IMR-90 (cell line): ENCODE measurements at regions not wholly inside any gene's neighbourhood (a gene's known extent, or its start where the extent isn't known, plus 50 kb on each side); places are given as distances from the start of the nearest gene placed in this dataset.

ENCODE experiments used
- ATAC-seq: fragments of 200-7000 bp; cut with Tn5 transposase; 2 replicates; pipeline ENCODE4 v1.9.1; 2020; ENCODE audit warnings: low read depth, mild to moderate bottlenecking, moderate library complexity
- BruUV-seq: library from RNA; stranded (reverse); fragments of 400-500 nt; replicated peaks from 2 replicates; lab custom pipeline; 2021; lab: Mats Ljungman, UMichigan
- CTCF ChIA-PET: fragments of 300-600 bp; formaldehyde crosslinking; extraction: SDS; loops from one replicate; lab custom pipeline; 2021; ENCODE audit warnings: antibody characterized with exemption; lab: Yijun Ruan, JAX
- POLR2A ChIA-PET: fragments of 300-600 bp; sonication (Branson Sonifier 250); formaldehyde crosslinking; loops from one replicate; lab custom pipeline; 2022; ENCODE audit warnings: antibody characterized with exemption; ENCODE audit not compliant: unreplicated experiment; lab: Charles Lee
- DNase-seq: peaks from one replicate; pipeline ENCODE4 v3.0.0; 2013
- H2AFZ ChIP-seq: replicated peaks from 2 replicates; pipeline ENCODE3; 2013; ENCODE audit warnings: low read length, mild to moderate bottlenecking; ENCODE audit not compliant: poor library complexity
- H2AK5ac ChIP-seq: 2 replicates; pipeline ENCODE4 v1.6.1; 2013; ENCODE audit warnings: low read depth, low read length, inconsistent platforms
- H2AK9ac ChIP-seq: replicated peaks from 2 replicates; pipeline ENCODE3; 2013; ENCODE audit warnings: mild to moderate bottlenecking, low read depth, low read length, moderate library complexity; ENCODE audit not compliant: poor library complexity
- H2BK120ac ChIP-seq: 2 replicates; pipeline ENCODE4 v1.6.1; 2013; ENCODE audit warnings: low read depth, low read length, inconsistent platforms
- H2BK15ac ChIP-seq: 3 replicates; pipeline ENCODE4 v1.6.1; 2013; ENCODE audit warnings: low read depth, low read length, inconsistent platforms
- H2BK20ac ChIP-seq: 2 replicates; pipeline ENCODE4 v1.6.1; 2013; ENCODE audit warnings: low read depth, mild to moderate bottlenecking, inconsistent platforms, low read length, moderate library complexity
- H2BK5ac ChIP-seq: 2 replicates; pipeline ENCODE4 v1.6.1; 2013; ENCODE audit warnings: mild to moderate bottlenecking, low read depth, low read length, inconsistent platforms; ENCODE audit not compliant: poor library complexity, severe bottlenecking
- H3K14ac ChIP-seq: replicated peaks from 2 replicates; pipeline ENCODE4 v1.6.1; 2013; ENCODE audit warnings: low read depth, low read length, inconsistent platforms
- H3K18ac ChIP-seq: 2 replicates; pipeline ENCODE4 v1.6.1; 2013; ENCODE audit warnings: low read depth, low read length, control low read depth
- H3K23ac ChIP-seq: 2 replicates; pipeline ENCODE4 v1.6.1; 2013; ENCODE audit warnings: low read depth, low read length, inconsistent platforms
- H3K27ac ChIP-seq: 2 replicates; pipeline ENCODE4 v1.5.1; 2013; ENCODE audit warnings: mild to moderate bottlenecking, control low read depth, low read length; ENCODE audit not compliant: insufficient read depth
- H3K27me3 ChIP-seq: 2 replicates; pipeline ENCODE4 v1.6.1; 2013; ENCODE audit warnings: low read length; ENCODE audit not compliant: control insufficient read depth, insufficient read depth
- H3K36me3 ChIP-seq: 2 replicates; pipeline ENCODE4 v1.6.1; 2013; ENCODE audit warnings: low read length, mixed read lengths; ENCODE audit not compliant: control insufficient read depth, insufficient read depth
- H3K4ac ChIP-seq: 2 replicates; pipeline ENCODE4 v1.6.1; 2013; ENCODE audit warnings: low read depth, low read length, inconsistent platforms
- H3K4me1 ChIP-seq: 2 replicates; pipeline ENCODE4 v1.6.1; 2013; ENCODE audit warnings: low read length, mixed read lengths; ENCODE audit not compliant: control insufficient read depth, insufficient read depth
- H3K4me2 ChIP-seq: 2 replicates; pipeline ENCODE4 v1.6.1; 2013; ENCODE audit warnings: low read depth, mild to moderate bottlenecking, control low read depth, low read length, moderate library complexity
- H3K4me3 ChIP-seq: 2 replicates; pipeline ENCODE4 v1.5.1; 2013; ENCODE audit warnings: low read depth, mild to moderate bottlenecking, control low read depth, low read length, moderate library complexity; ENCODE audit not compliant: insufficient read depth
- H3K56ac ChIP-seq: 2 replicates; pipeline ENCODE4 v1.6.1; 2013; ENCODE audit warnings: low read length, inconsistent platforms; ENCODE audit not compliant: insufficient read depth; ENCODE audit errors: extremely low read depth
- H3K79me1 ChIP-seq, 2 experiments: 2 replicates each; pipeline ENCODE4 v1.6.1; 2013; ENCODE audit warnings: low read length in 2 of 2, inconsistent platforms in 1 of 2, low read depth in 1 of 2
- H3K9ac ChIP-seq: 2 replicates; pipeline ENCODE4 v1.6.1; 2013; ENCODE audit warnings: low read depth, low read length, control low read depth
- H3K9me1 ChIP-seq: 2 replicates; pipeline ENCODE4 v1.6.1; 2013; ENCODE audit warnings: low read length, inconsistent platforms; ENCODE audit not compliant: insufficient read depth
- H3K9me3 ChIP-seq: 2 replicates; pipeline ENCODE4 v1.6.1; 2013; ENCODE audit warnings: low read length; ENCODE audit not compliant: control insufficient read depth, insufficient read depth
- H4K20me1 ChIP-seq: 2 replicates; pipeline ENCODE4 v1.6.1; 2013; ENCODE audit warnings: low read length, inconsistent platforms; ENCODE audit not compliant: insufficient read depth
- H4K5ac ChIP-seq: 2 replicates; pipeline ENCODE4 v1.6.1; 2013; ENCODE audit warnings: mild to moderate bottlenecking, low read depth, low read length, control low read depth
- H4K8ac ChIP-seq, 2 experiments: 2 replicates each; pipeline ENCODE4 v1.6.1; 2013; ENCODE audit warnings: low read depth in 2 of 2, low read length in 2 of 2, control low read depth in 1 of 2, inconsistent platforms in 1 of 2
- H4K91ac ChIP-seq: 2 replicates; pipeline ENCODE4 v1.6.1; 2013; ENCODE audit warnings: low read depth, low read length, inconsistent platforms; ENCODE audit not compliant: insufficient read depth
- BHLHE40 ChIP-seq: fragments of 150-350 bp; IDR thresholded peaks from 2 replicates; pipeline ENCODE4 v1.6.1; 2016; ENCODE audit warnings: mild to moderate bottlenecking, low read depth, low read length
- CEBPB ChIP-seq: IDR thresholded peaks from 2 replicates; pipeline ENCODE4 v1.6.1; 2012; ENCODE audit warnings: low read depth, low read length, improper control_type of control experiment
- CHD1 ChIP-seq: IDR thresholded peaks from 2 replicates; pipeline ENCODE4 v1.6.1; 2012; ENCODE audit warnings: low read depth, low read length, improper control_type of control experiment
- CTCF ChIP-seq: conservative IDR thresholded peaks from 2 replicates; pipeline ENCODE4 v1.5.1; 2012; ENCODE audit warnings: mild to moderate bottlenecking, low read depth, low read length, improper control_type of control experiment
- FOS ChIP-seq: fragments of 150-350 bp; IDR thresholded peaks from 2 replicates; pipeline ENCODE4 v1.6.1; 2016; ENCODE audit warnings: low read depth, low read length
- MAFK ChIP-seq: IDR thresholded peaks from 2 replicates; pipeline ENCODE4 v1.6.1; 2012; ENCODE audit warnings: low read depth, low read length, improper control_type of control experiment
- MAZ ChIP-seq: IDR thresholded peaks from 2 replicates; pipeline ENCODE4 v1.6.1; 2012; ENCODE audit warnings: low read depth, mild to moderate bottlenecking, low read length, improper control_type of control experiment, moderate library complexity, borderline replicate concordance
- MXI1 ChIP-seq: IDR thresholded peaks from 2 replicates; pipeline ENCODE4 v1.6.1; 2012; ENCODE audit warnings: low read depth, mild to moderate bottlenecking, low read length, moderate library complexity, borderline replicate concordance
- NFE2L2 ChIP-seq: fragments of 150-350 bp; IDR thresholded peaks from 2 replicates; pipeline ENCODE4 v1.6.1; 2016; ENCODE audit warnings: low read depth, mild to moderate bottlenecking, low read length
- POLR2A ChIP-seq: IDR thresholded peaks from 2 replicates; pipeline ENCODE4 v1.6.1; 2012; ENCODE audit warnings: mild to moderate bottlenecking, low read depth, low read length
- RAD21 ChIP-seq: IDR thresholded peaks from 2 replicates; pipeline ENCODE4 v1.6.1; 2012; ENCODE audit warnings: low read length, improper control_type of control experiment
- RCOR1 ChIP-seq: IDR thresholded peaks from 2 replicates; pipeline ENCODE4 v1.6.1; 2012; ENCODE audit warnings: mild to moderate bottlenecking, low read length, improper control_type of control experiment; ENCODE audit not compliant: insufficient replicate concordance
- RFX5 ChIP-seq: IDR thresholded peaks from 2 replicates; pipeline ENCODE4 v1.8.0; 2012; ENCODE audit warnings: low read depth, mild to moderate bottlenecking, low read length, moderate library complexity
- SMC3 ChIP-seq: fragments of 150-350 bp; IDR thresholded peaks from 2 replicates; pipeline ENCODE4 v1.6.1; 2016; ENCODE audit warnings: low read depth, mild to moderate bottlenecking, antibody characterized with exemption, low read length, moderate library complexity
- WGBS, 2 experiments: methylation state at CpG; one replicate each; pipeline versions ENCODE4 v1.1.5 to v1.1.7; 2013; ENCODE audit warnings: missing lambda C conversion rate in 2 of 2; ENCODE audit not compliant: insufficient read length in 1 of 2; ENCODE audit errors: extremely low coverage in 2 of 2; 5-methylcytosine and 5-hydroxymethylcytosine counted together
- dilution Hi-C: fragments of 300-500 bp; cut with HindIII; formaldehyde crosslinking; loops from one replicate; pipeline ENCODE4 v1.14.3; 2018; ENCODE audit warnings: low sequenced_read_pairs; ENCODE audit not compliant: unreplicated experiment
- in situ Hi-C: fragments of 300-500 bp; cut with MboI; formaldehyde crosslinking; loops from 3 replicates; pipeline ENCODE4 v1.14.3; 2019; ENCODE audit warnings: low sequenced_read_pairs, inconsistent platforms, mixed read lengths
- intact Hi-C: fragments of 100-400 bp; cut with micrococcal nuclease; formaldehyde crosslinking; loops from 2 replicates; pipeline ENCODE4 v1.10.0; 2022
- TF ChIP-seq, protein P1 (sequence below): fragments of 150-350 bp; IDR thresholded peaks from 2 replicates; pipeline ENCODE4 v1.6.1; 2016; ENCODE audit warnings: low read depth, mild to moderate bottlenecking, low read length, moderate library complexity, borderline replicate concordance
- TF ChIP-seq, protein P2 (sequence below): fragments of 150-350 bp; IDR thresholded peaks from 2 replicates; pipeline ENCODE4 v1.6.1; 2017; ENCODE audit warnings: mild to moderate bottlenecking, antibody characterized with exemption, low read length, low read depth

DNA sequence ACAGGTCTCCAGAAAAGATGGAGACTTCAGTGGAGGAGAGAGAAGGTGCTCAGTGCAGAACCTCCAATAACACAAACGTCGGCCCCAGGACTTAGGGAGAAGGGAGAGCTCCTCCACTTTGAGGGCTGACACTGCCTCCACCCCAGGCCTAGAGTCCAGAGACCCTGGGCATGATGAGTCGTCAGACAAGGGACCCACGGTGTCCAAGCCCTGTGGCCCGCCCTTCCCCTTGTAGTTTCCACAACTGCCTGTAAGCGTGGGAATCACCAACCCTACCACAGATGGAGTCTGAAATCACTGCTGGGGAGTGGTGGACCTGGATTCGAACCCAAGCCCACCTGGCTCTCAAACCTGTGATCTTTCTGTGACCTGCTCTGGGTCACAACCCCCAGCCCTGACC is 281.1 kb downstream of the NPHP4 start:
- Histone ChIP-seq H3K27me3 (no peaks in the 10 kb centered on the region), H4K20me1 (no peaks in the 10 kb centered on the region), H4K5ac (no peak overlapping the region), H3K4me3 (no peak overlapping the region), H3K4me2 (no peak overlapping the region), H3K56ac (no peak overlapping the region), H2BK20ac (no peak overlapping the region), H3K14ac (no peak overlapping the region), H4K91ac (no peak overlapping the region), H3K79me1 (no peaks in the 10 kb centered on the region), H4K8ac (no peak overlapping the region), H2BK15ac (no peak overlapping the region), H3K23ac (no peak overlapping the region), H3K4me1 (no peaks in the 10 kb centered on the region), H3K9ac (no peak overlapping the region), H2AK9ac (no peak overlapping the region), H3K27ac (no peak overlapping the region), H2BK120ac (no peak overlapping the region), H3K36me3 (no peaks in the 10 kb centered on the region), H3K9me3 (peaks cover 46% of the 10 kb centered on the region), H3K9me1 (no peaks in the 10 kb centered on the region), H3K18ac (no peak overlapping the region), H2AFZ (no peak overlapping the region), H2BK5ac (no peak overlapping the region), H3K4ac (no peak overlapping the region), H2AK5ac (no peak overlapping the region)
- no TSS peak for BruUV-seq
- TF ChIP-seq BHLHE40 (no peak), RFX5 (no peak), RAD21 (no peak), MAFK (no peak), FOS (no peak), RCOR1 (no peak), CTCF (no peak), MXI1 (no peak), POLR2A (no peak), SMC3 (no peak), CHD1 (no peak), MAZ (no peak), NFE2L2 (no peak), CEBPB (no peak)
- TF ChIP-seq, protein P1, sequence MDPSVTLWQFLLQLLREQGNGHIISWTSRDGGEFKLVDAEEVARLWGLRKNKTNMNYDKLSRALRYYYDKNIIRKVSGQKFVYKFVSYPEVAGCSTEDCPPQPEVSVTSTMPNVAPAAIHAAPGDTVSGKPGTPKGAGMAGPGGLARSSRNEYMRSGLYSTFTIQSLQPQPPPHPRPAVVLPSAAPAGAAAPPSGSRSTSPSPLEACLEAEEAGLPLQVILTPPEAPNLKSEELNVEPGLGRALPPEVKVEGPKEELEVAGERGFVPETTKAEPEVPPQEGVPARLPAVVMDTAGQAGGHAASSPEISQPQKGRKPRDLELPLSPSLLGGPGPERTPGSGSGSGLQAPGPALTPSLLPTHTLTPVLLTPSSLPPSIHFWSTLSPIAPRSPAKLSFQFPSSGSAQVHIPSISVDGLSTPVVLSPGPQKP = no peak
- TF ChIP-seq, protein P2, sequence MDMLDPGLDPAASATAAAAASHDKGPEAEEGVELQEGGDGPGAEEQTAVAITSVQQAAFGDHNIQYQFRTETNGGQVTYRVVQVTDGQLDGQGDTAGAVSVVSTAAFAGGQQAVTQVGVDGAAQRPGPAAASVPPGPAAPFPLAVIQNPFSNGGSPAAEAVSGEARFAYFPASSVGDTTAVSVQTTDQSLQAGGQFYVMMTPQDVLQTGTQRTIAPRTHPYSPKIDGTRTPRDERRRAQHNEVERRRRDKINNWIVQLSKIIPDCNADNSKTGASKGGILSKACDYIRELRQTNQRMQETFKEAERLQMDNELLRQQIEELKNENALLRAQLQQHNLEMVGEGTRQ = no peak
- no CpG with 5 or more reads among the region's 7 CpGs for WGBS, 2 experiments
- ATAC-seq = no peak
- POLR2A ChIA-PET = no interaction called here
- dilution Hi-C loops (no loop called here), in situ Hi-C loops (no loop called here), intact Hi-C loops (no loop called here)
- no peak for DNase-seq
- CTCF ChIA-PET = no interaction called here
